Upper lobe of right lung (tissue), 1 donor: ENCODE measurements at regions not wholly inside any gene's neighbourhood (a gene's known extent, or its start where the extent isn't known, plus 50 kb on each side); places are given as distances from the start of the nearest gene placed in this dataset.

Experiments used
- ATAC-seq: fragments of 200-7000 bp; cut with Tn5 transposase; one replicate; pipeline ENCODE4 v1.9.1; 2020; ENCODE audit warnings: mild to moderate bottlenecking, moderate library complexity
- DNase-seq: peaks from one replicate; pipeline ENCODE4 v3.0.0-alpha.2; 2020
- H3K27ac ChIP-seq: fragments of 200-600 bp; one replicate; pipeline ENCODE4 v1.8.0; 2022
- H3K27me3 ChIP-seq: fragments of 200-600 bp; one replicate; pipeline ENCODE4 v1.8.0; 2022; ENCODE audit warnings: mild to moderate bottlenecking
- H3K36me3 ChIP-seq: fragments of 200-600 bp; one replicate; pipeline ENCODE4 v1.8.0; 2022
- H3K4me1 ChIP-seq: fragments of 200-600 bp; one replicate; pipeline ENCODE4 v1.8.0; 2022
- H3K4me3 ChIP-seq: fragments of 200-600 bp; one replicate; pipeline ENCODE4 v1.8.0; 2022; ENCODE audit warnings: mild to moderate bottlenecking
- H3K9me3 ChIP-seq: fragments of 200-600 bp; one replicate; pipeline ENCODE4 v1.8.0; 2022
- intact Hi-C: fragments of 100-400 bp; cut with DNase I; formaldehyde crosslinking; loops from one replicate; pipeline ENCODE4 v1.11.0; 2022
- TF ChIP-seq, protein P1 (sequence below): fragments of 200-600 bp; IDR thresholded peaks from one replicate; pipeline ENCODE4 v1.8.0; 2022; ENCODE audit warnings: antibody characterized with exemption
- donor health status: DM: no; HTN: yes; CAD: no; lungs with severe emphysema.

DNA sequence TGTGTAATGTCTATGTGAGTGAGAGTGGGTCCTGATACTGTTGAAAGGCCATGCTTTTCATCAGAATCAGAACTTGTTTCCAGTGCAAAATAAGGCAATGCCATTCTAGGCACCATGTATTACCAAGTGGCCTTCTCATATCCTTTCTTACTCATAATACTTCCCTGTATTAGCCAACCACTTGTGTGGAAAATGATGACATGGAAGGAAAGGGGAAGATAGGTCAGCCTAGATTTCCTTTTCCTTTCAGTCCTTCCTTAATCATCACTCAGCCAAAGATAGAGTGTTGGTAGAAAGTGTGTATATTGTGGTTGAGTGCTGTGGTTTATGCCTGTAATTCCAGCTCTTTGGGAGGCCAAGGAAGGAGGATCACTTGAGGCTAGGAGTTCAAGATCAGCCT, 158.6 kb upstream of the PREP start:
- no peak for ATAC-seq
- TF ChIP-seq, protein P1, sequence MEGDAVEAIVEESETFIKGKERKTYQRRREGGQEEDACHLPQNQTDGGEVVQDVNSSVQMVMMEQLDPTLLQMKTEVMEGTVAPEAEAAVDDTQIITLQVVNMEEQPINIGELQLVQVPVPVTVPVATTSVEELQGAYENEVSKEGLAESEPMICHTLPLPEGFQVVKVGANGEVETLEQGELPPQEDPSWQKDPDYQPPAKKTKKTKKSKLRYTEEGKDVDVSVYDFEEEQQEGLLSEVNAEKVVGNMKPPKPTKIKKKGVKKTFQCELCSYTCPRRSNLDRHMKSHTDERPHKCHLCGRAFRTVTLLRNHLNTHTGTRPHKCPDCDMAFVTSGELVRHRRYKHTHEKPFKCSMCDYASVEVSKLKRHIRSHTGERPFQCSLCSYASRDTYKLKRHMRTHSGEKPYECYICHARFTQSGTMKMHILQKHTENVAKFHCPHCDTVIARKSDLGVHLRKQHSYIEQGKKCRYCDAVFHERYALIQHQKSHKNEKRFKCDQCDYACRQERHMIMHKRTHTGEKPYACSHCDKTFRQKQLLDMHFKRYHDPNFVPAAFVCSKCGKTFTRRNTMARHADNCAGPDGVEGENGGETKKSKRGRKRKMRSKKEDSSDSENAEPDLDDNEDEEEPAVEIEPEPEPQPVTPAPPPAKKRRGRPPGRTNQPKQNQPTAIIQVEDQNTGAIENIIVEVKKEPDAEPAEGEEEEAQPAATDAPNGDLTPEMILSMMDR = no peak
- intact Hi-C loops = no loop called here
- H3K27ac ChIP-seq = no peak overlapping the region
- no peaks in the 10 kb centered on the region for H3K4me1 ChIP-seq
- H3K27me3 ChIP-seq = no peaks in the 10 kb centered on the region
- DNase-seq = no peak
- no peaks in the 10 kb centered on the region for H3K9me3 ChIP-seq
- H3K36me3 ChIP-seq = no peaks in the 10 kb centered on the region
- H3K4me3 ChIP-seq = no peak overlapping the region

- Histone ChIP-seq H3K27ac (no peak overlapping the region), H3K27me3 (no peaks in the 10 kb centered on the region), H3K9me3 (no peaks in the 10 kb centered on the region), H3K4me1 (no peaks in the 10 kb centered on the region), H3K4me3 (no peak overlapping the region), H3K36me3 (no peaks in the 10 kb centered on the region)
- intact Hi-C loops = no loop called here
- ATAC-seq = no peak
- TF ChIP-seq, protein P1 = no peak
- no peak for DNase-seq
Observed at GRCh38 chr6:105560611-105561066, 157.8 kb upstream of the PREP start.

DNA sequence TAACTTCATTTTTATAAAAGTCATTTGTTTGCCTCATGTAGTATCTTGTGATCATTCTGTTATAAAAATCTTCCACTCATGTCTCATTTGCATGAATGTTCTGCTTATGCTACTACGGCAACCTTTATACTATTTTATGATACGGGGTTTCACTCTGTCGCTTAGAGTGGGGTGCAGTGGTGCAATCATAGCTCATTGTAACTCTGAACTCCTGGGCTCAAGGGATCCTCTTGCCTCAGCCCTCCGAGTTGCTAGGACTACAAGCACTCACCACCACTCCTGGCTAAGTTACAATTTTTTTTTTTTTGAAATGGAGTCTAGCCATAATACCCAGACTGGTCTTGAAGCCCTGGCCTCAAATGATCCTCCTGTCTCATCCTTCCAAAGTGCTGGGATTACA, 154.4 kb upstream of the PREP start:
- TF ChIP-seq, protein P1 = no peak
- no peak for ATAC-seq
- no peak overlapping the region for H3K27ac ChIP-seq

DNA sequence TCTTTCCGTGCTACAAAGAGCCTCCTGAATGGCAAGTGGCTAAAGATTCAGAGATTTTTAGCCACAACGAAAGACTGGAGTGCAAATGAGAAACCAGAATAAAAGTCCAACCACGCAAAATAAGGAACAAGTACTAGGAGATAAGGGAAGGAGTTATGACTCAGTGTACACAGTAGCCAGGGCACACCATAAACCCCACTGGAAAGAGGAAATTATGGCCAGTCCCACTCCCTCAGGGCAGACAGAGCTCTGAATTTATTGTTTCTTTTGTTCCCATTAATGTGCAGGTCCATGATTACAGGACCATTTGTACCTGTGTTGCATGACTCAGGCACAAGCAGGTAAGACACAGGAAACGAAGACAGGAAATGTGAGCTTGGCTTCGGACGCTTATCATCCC, 150.3 kb upstream of the PREP start:
- Histone ChIP-seq H3K4me3 (no peak overlapping the region), H3K9me3 (no peaks in the 10 kb centered on the region), H3K27me3 (no peaks in the 10 kb centered on the region), H3K27ac (no peak overlapping the region), H3K36me3 (no peaks in the 10 kb centered on the region), H3K4me1 (no peaks in the 10 kb centered on the region)
- DNase-seq (no peak), ATAC-seq (peak; percentile 84)
- intact Hi-C loops = no loop called here
- TF ChIP-seq, protein P1 = no peak

More for the DNA sequence above, 154.4 kb upstream of the PREP start:
- Histone ChIP-seq H3K27me3 (no peaks in the 10 kb centered on the region), H3K4me3 (no peak overlapping the region), H3K36me3 (no peaks in the 10 kb centered on the region), H3K9me3 (no peaks in the 10 kb centered on the region), H3K4me1 (no peaks in the 10 kb centered on the region)
- intact Hi-C loops = no loop called here
- no peak for DNase-seq

- no peak overlapping the region for H3K4me3 ChIP-seq
- DNase-seq = no peak
- TF ChIP-seq, protein P1 = no peak
- ATAC-seq = no peak
- H3K27ac ChIP-seq = no peak overlapping the region
- no peaks in the 10 kb centered on the region for H3K27me3 ChIP-seq
- no peaks in the 10 kb centered on the region for H3K36me3 ChIP-seq
- intact Hi-C loops = no loop called here
- no peaks in the 10 kb centered on the region for H3K4me1 ChIP-seq
- H3K9me3 ChIP-seq = no peaks in the 10 kb centered on the region
Observed at GRCh38 chr6:105550955-105551620, 148.2 kb upstream of the PREP start.

DNA sequence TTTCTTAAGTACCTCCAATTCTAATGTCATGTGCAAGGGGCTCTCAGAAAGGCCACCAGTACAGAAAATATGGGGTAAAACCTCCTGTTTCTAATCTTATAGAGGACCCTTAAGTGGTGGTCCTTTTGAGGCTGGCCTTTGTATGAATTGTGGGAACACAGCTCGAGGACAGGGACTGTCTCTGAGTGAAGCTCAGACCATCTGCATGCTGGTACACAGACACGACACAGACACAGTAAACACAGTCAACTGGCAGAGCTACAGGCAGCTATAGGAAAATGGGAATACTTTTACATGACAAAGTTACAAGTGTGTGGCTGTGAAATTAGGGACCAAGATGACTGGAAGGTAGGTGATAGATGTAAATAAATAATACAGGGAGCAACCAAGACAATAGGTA, 143.9 kb upstream of the PREP start:
- Histone ChIP-seq H3K27ac (no peak overlapping the region), H3K27me3 (no peaks in the 10 kb centered on the region), H3K9me3 (no peaks in the 10 kb centered on the region), H3K4me1 (no peaks in the 10 kb centered on the region), H3K36me3 (no peaks in the 10 kb centered on the region), H3K4me3 (no peak overlapping the region)
- no peak for DNase-seq
- TF ChIP-seq, protein P1 = no peak
- ATAC-seq = no peak
- intact Hi-C loops = no loop called here
